ENCODE measurements at regions not wholly inside any gene's neighbourhood (a gene's known extent, or its start where the extent isn't known, plus 50 kb on each side); places are given as distances from the start of the nearest gene placed in this dataset.

DNA sequence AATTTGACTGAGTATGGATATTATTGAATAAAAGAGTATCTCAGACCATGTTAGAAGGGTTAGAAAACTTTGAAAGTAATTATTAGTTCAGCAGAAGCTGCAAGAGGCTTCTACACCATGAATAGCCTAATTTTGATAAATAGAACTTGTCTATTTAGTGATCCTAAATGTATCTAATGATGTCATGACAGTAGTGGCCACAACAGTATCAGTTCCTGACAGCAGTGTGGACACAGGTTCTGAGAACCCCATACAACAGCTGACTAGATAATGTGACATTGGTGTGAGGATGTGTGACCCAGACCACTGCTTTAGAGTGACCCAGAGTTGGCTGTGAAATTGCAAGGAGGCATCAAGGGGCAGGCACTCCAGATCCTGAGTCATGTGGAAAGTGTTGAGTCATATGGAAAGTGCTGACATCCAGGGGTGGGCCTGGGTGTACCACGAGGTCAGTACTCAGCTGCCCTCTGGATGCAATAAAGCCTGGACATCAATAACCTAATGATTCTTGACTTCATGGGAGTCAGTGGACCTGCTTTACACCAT, 754.7 kb downstream of the DHX35 start (continued):
- TF ChIP-seq, protein P1, sequence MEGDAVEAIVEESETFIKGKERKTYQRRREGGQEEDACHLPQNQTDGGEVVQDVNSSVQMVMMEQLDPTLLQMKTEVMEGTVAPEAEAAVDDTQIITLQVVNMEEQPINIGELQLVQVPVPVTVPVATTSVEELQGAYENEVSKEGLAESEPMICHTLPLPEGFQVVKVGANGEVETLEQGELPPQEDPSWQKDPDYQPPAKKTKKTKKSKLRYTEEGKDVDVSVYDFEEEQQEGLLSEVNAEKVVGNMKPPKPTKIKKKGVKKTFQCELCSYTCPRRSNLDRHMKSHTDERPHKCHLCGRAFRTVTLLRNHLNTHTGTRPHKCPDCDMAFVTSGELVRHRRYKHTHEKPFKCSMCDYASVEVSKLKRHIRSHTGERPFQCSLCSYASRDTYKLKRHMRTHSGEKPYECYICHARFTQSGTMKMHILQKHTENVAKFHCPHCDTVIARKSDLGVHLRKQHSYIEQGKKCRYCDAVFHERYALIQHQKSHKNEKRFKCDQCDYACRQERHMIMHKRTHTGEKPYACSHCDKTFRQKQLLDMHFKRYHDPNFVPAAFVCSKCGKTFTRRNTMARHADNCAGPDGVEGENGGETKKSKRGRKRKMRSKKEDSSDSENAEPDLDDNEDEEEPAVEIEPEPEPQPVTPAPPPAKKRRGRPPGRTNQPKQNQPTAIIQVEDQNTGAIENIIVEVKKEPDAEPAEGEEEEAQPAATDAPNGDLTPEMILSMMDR (conservative IDR thresholded peaks at IDR 0.05; ENCODE audit: low read depth in 2 of 2), result no peak
- TF ChIP-seq STAT1 (IDR thresholded peaks at IDR 0.05; ENCODE audit: unreplicated experiment) (no peak), NANOG (IDR thresholded peaks at IDR 0.05; ENCODE audit: borderline replicate concordance) (no peak), ZNF331 (CRISPR knock-in tag; IDR thresholded peaks at IDR 0.05; ENCODE audit: low read depth) (no peak), POLR2AphosphoS5 (IDR thresholded peaks at IDR 0.05; ENCODE audit: low read depth) (no peak), EZH2 (IDR thresholded peaks at IDR 0.05; ENCODE audit: low read depth, unreplicated experiment) (no peak), EZH2phosphoT487 (IDR thresholded peaks at IDR 0.05; ENCODE audit: unreplicated experiment) (no peak)
- TF ChIP-seq, protein P2, sequence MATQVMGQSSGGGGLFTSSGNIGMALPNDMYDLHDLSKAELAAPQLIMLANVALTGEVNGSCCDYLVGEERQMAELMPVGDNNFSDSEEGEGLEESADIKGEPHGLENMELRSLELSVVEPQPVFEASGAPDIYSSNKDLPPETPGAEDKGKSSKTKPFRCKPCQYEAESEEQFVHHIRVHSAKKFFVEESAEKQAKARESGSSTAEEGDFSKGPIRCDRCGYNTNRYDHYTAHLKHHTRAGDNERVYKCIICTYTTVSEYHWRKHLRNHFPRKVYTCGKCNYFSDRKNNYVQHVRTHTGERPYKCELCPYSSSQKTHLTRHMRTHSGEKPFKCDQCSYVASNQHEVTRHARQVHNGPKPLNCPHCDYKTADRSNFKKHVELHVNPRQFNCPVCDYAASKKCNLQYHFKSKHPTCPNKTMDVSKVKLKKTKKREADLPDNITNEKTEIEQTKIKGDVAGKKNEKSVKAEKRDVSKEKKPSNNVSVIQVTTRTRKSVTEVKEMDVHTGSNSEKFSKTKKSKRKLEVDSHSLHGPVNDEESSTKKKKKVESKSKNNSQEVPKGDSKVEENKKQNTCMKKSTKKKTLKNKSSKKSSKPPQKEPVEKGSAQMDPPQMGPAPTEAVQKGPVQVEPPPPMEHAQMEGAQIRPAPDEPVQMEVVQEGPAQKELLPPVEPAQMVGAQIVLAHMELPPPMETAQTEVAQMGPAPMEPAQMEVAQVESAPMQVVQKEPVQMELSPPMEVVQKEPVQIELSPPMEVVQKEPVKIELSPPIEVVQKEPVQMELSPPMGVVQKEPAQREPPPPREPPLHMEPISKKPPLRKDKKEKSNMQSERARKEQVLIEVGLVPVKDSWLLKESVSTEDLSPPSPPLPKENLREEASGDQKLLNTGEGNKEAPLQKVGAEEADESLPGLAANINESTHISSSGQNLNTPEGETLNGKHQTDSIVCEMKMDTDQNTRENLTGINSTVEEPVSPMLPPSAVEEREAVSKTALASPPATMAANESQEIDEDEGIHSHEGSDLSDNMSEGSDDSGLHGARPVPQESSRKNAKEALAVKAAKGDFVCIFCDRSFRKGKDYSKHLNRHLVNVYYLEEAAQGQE (IDR thresholded peaks at IDR 0.05; ENCODE audit: unreplicated experiment), result no peak
- TF ChIP-seq, protein P3, sequence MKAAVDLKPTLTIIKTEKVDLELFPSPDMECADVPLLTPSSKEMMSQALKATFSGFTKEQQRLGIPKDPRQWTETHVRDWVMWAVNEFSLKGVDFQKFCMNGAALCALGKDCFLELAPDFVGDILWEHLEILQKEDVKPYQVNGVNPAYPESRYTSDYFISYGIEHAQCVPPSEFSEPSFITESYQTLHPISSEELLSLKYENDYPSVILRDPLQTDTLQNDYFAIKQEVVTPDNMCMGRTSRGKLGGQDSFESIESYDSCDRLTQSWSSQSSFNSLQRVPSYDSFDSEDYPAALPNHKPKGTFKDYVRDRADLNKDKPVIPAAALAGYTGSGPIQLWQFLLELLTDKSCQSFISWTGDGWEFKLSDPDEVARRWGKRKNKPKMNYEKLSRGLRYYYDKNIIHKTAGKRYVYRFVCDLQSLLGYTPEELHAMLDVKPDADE (IDR thresholded peaks at IDR 0.05), result no peak

DNA sequence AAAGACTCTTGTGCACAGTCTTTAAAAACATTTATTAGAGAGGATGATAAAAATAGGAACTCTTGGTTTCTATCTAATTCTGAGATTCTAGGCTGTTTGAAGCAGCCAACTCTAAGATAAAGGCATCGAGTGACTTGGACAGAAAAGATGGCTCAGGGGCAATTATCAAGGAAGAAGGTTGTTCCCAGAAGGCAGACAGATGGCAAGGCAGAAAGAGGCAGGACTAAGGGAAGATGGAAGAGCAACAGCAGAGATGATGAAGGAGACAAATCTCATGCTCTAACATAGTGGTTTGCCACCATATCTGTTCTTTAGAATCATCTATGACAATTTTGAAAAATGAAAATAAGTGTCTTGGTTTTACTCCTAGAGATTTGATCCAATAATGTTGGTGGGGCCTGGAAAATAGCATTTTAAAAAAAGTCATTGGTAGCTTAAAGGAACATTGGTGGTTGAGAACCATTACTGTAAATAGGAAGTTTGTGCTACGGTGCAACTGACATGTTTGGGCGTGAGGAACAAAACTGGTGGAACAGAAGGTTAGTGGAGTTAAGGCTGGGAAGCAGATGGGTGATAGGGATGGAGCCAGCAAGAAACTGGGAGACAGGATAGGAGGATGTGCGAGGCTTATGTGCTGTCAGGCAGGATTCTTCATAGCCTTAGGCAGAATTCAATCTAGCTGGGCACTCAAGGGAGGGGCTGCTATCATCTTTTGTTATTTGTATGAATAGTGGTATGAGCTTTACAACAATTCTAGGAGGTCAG, 751.1 kb downstream of the DHX35 start:
- Histone ChIP-seq H3K4me1 (ENCODE audit: insufficient read depth) (no peaks in the 10 kb centered on the region), H4K20me1 (replicated peaks; ENCODE audit: insufficient read depth) (no peaks in the 10 kb centered on the region)
- H3K27me3 Mint-ChIP-seq (ENCODE audit: insufficient read depth, low read depth, poor library complexity), result no peaks in the 10 kb centered on the region

More for the DNA sequence above, 751.1 kb downstream of the DHX35 start:
- DNase-seq (ENCODE audit: low spot score), result no peak
- no peaks in the 10 kb centered on the region for H3K36me3 Mint-ChIP-seq (ENCODE audit: low read depth)
- H3K4me3 Mint-ChIP-seq, result no peak overlapping the region
- no peaks in the 10 kb centered on the region for H3F3A ChIP-seq (replicated peaks; ENCODE audit: low read depth)
- H3K4me2 ChIP-seq, result no peak overlapping the region
- H3K4me1 Mint-ChIP-seq, result no peaks in the 10 kb centered on the region
- no peaks in the 10 kb centered on the region for H3K36me3 ChIP-seq (ENCODE audit: insufficient read depth)
- no peak overlapping the region for H3K4me3 ChIP-seq
- no peaks in the 10 kb centered on the region for H3K27me3 ChIP-seq (ENCODE audit: insufficient read depth)
- no peak overlapping the region for H3K27ac ChIP-seq (ENCODE audit: low read depth)
- H3K79me2 ChIP-seq (replicated peaks; ENCODE audit: insufficient read depth), result no peaks in the 10 kb centered on the region
- H3K27ac Mint-ChIP-seq, result no peak overlapping the region
- H3K9me3 Mint-ChIP-seq, result no peaks in the 10 kb centered on the region
- H2AFZ ChIP-seq, result no peak overlapping the region
- no peak for ATAC-seq
- TF ChIP-seq ZNF331 (CRISPR knock-in tag; IDR thresholded peaks at IDR 0.05; ENCODE audit: low read depth) (no peak), STAT1 (IDR thresholded peaks at IDR 0.05; ENCODE audit: unreplicated experiment) (no peak), JUNB (IDR thresholded peaks at IDR 0.05; ENCODE audit: unreplicated experiment) (no peak), EZH2phosphoT487 (IDR thresholded peaks at IDR 0.05; ENCODE audit: unreplicated experiment) (no peak), EZH2 (IDR thresholded peaks at IDR 0.05; ENCODE audit: low read depth, unreplicated experiment) (no peak)
- TF ChIP-seq, protein P2 (IDR thresholded peaks at IDR 0.05; ENCODE audit: unreplicated experiment), result no peak
- peaks cover 4% of the 10 kb centered on the region; the same call in 1 of the 2 replicates for H3K9me2 ChIP-seq (ENCODE audit: insufficient read depth)
